ENCODE measurements at regions not wholly inside any gene's neighbourhood (a gene's known extent, or its start where the extent isn't known, plus 50 kb on each side); places are given as distances from the start of the nearest gene placed in this dataset.

DNA sequence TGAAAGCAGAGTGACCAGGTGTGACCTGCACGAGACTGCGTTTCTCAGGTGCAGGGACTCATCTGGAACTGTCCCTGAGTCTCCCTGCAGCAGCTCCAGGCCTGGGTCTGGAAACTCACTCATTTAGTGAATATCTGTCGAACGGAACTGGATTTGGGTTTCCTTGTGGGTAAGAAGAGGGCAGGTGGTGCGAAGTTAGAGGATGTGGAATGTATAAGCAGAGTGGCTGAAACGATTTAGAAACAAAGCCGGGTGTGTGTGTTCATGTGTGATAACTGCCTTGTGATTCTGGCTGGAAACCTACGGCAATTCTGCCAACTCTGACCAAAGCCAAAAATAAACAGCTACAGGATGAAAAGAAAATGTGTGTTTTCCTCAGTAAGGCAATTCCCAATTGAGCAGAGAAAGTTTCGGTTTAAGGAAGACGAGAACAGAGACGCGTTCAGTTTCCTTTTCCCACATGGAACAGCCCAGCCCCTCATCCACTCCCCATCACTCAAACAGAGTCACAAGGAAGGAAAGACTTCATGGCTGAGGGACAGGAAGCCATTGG is 130.3 kb downstream of the NSG2 start:
- Histone ChIP-seq H3K27me3 (replicated peaks in 1 of 2; ENCODE audit: control insufficient read depth in 2 of 2, insufficient read depth in 2 of 2, low read length in 1 of 2) (0 out of 4 replicates have a peak, but pooled peaks cover 1 to 4% of the 10 kb centered on the region in 2 experiments), H3K4me1 (ENCODE audit: control insufficient read depth, insufficient read depth, low read length) (no peaks in the 10 kb centered on the region), H3K4me3 (no peak overlapping the region), H3K9me3 (replicated peaks; ENCODE audit: control insufficient read depth, insufficient read depth, low read length) (no peaks in the 10 kb centered on the region), H4K20me1 (ENCODE audit: control insufficient read depth, insufficient read depth) (no peaks in the 10 kb centered on the region), H3K27ac (ENCODE audit: control insufficient read depth, insufficient read depth) (no peak overlapping the region), H3K36me3 (ENCODE audit: control insufficient read depth in 2 of 2, insufficient read depth in 2 of 2, low read length in 1 of 2) (no peaks in the 10 kb centered on the region), H3K79me2 (ENCODE audit: control insufficient read depth, insufficient read depth, low read length) (no peaks in the 10 kb centered on the region), H3K9ac (ENCODE audit: control insufficient read depth, insufficient read depth, low read length) (no peak overlapping the region), H3K4me2 (ENCODE audit: control insufficient read depth, insufficient read depth) (no peak overlapping the region), H2AFZ (ENCODE audit: control insufficient read depth, low read depth, low read length) (no peak overlapping the region)
- in situ Hi-C loops (cut with MboI) (no loop called here), intact Hi-C loops (cut with micrococcal nuclease; ENCODE audit: unreplicated experiment) (no loop called here)
- ChIA-PET SMC1A (ENCODE audit: uncharacterized antibody, unreplicated experiment) (no interaction called here), RAD21 (ENCODE audit: unreplicated experiment) (no interaction called here), POLR2A (no interaction called here), CTCF (no interaction called here)
- WGBS (ENCODE audit: insufficient coverage, insufficient replicate concordance, low lambda C conversion rate, missing lambda C conversion rate): 9% methylated on average over 12 of the region's 12 CpGs
- FAIRE-seq (no peak), DNase-seq (ENCODE audit: low read depth, low spot score) (no peak), ATAC-seq (no peak)
- no peak for TF ChIP-seq PML (IDR thresholded peaks at IDR 0.05; ENCODE audit: low read length)
- TF ChIP-seq, protein P1, sequence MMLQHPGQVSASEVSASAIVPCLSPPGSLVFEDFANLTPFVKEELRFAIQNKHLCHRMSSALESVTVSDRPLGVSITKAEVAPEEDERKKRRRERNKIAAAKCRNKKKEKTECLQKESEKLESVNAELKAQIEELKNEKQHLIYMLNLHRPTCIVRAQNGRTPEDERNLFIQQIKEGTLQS (IDR thresholded peaks at IDR 0.05; ENCODE audit: borderline replicate concordance, extremely low read depth, low read depth, low read length): no peak
- TF ChIP-seq YBX1 (IDR thresholded peaks at IDR 0.05): no peak
- TF ChIP-seq, protein P2, sequence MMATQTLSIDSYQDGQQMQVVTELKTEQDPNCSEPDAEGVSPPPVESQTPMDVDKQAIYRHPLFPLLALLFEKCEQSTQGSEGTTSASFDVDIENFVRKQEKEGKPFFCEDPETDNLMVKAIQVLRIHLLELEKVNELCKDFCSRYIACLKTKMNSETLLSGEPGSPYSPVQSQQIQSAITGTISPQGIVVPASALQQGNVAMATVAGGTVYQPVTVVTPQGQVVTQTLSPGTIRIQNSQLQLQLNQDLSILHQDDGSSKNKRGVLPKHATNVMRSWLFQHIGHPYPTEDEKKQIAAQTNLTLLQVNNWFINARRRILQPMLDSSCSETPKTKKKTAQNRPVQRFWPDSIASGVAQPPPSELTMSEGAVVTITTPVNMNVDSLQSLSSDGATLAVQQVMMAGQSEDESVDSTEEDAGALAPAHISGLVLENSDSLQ (IDR thresholded peaks at IDR 0.05): no peak
- TF ChIP-seq, protein P3, sequence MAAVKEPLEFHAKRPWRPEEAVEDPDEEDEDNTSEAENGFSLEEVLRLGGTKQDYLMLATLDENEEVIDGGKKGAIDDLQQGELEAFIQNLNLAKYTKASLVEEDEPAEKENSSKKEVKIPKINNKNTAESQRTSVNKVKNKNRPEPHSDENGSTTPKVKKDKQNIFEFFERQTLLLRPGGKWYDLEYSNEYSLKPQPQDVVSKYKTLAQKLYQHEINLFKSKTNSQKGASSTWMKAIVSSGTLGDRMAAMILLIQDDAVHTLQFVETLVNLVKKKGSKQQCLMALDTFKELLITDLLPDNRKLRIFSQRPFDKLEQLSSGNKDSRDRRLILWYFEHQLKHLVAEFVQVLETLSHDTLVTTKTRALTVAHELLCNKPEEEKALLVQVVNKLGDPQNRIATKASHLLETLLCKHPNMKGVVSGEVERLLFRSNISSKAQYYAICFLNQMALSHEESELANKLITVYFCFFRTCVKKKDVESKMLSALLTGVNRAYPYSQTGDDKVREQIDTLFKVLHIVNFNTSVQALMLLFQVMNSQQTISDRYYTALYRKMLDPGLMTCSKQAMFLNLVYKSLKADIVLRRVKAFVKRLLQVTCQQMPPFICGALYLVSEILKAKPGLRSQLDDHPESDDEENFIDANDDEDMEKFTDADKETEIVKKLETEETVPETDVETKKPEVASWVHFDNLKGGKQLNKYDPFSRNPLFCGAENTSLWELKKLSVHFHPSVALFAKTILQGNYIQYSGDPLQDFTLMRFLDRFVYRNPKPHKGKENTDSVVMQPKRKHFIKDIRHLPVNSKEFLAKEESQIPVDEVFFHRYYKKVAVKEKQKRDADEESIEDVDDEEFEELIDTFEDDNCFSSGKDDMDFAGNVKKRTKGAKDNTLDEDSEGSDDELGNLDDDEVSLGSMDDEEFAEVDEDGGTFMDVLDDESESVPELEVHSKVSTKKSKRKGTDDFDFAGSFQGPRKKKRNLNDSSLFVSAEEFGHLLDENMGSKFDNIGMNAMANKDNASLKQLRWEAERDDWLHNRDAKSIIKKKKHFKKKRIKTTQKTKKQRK (IDR thresholded peaks at IDR 0.05; ENCODE audit: low read depth, low read length): no peak
- TF ChIP-seq BHLHE40 (IDR thresholded peaks at IDR 0.05; ENCODE audit: borderline replicate concordance in 1 of 2, low read depth in 2 of 2, low read length in 1 of 2): no peak
- no peak for TF ChIP-seq KAT2A (conservative IDR thresholded peaks at IDR 0.05; ENCODE audit: control insufficient read depth, low read depth, low read length)
- no peak for TF ChIP-seq SREBF1 (IDR thresholded peaks at IDR 0.05; ENCODE audit: low read length)
- TF ChIP-seq ZZZ3 (IDR thresholded peaks at IDR 0.05; ENCODE audit: control insufficient read depth, insufficient read length, low read depth): no peak
- TF ChIP-seq, protein P4, sequence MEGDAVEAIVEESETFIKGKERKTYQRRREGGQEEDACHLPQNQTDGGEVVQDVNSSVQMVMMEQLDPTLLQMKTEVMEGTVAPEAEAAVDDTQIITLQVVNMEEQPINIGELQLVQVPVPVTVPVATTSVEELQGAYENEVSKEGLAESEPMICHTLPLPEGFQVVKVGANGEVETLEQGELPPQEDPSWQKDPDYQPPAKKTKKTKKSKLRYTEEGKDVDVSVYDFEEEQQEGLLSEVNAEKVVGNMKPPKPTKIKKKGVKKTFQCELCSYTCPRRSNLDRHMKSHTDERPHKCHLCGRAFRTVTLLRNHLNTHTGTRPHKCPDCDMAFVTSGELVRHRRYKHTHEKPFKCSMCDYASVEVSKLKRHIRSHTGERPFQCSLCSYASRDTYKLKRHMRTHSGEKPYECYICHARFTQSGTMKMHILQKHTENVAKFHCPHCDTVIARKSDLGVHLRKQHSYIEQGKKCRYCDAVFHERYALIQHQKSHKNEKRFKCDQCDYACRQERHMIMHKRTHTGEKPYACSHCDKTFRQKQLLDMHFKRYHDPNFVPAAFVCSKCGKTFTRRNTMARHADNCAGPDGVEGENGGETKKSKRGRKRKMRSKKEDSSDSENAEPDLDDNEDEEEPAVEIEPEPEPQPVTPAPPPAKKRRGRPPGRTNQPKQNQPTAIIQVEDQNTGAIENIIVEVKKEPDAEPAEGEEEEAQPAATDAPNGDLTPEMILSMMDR (IDR thresholded peaks at IDR 0.05 in 2 of 3, conservative IDR thresholded peaks at IDR 0.05 in 1 of 3; ENCODE audit: control insufficient read depth in 2 of 3, extremely low read depth in 1 of 3, insufficient read depth in 1 of 3, low read depth in 3 of 3, low read length in 3 of 3): no peak
- no peak for TF ChIP-seq SUPT20H (IDR thresholded peaks at IDR 0.05; ENCODE audit: borderline replicate concordance, control insufficient read depth, low read depth, low read length)
- TF ChIP-seq POLR2AphosphoS5 (IDR thresholded peaks at IDR 0.05; ENCODE audit: low read length): no peak
- TF ChIP-seq FOXM1 (IDR thresholded peaks at IDR 0.05; ENCODE audit: low read depth, low read length): no peak
- BruUV-seq (replicated peaks): no TSS peak

Measured in GM12878 (cell line).